B cell (primary cell): ENCODE measurements at regions not wholly inside any gene's neighbourhood (a gene's known extent, or its start where the extent isn't known, plus 50 kb on each side); places are given as distances from the start of the nearest gene placed in this dataset.
A peak's percentile ranks its signal among the peaks of the same experiment; 100 is the strongest.

ENCODE experiments used
- ATAC-seq: fragments of 200-7000 bp; cut with Tn5 transposase; one replicate; pipeline ENCODE4 v1.10.0; 2021; ENCODE audit warnings: low read depth, mild to moderate bottlenecking, moderate number of reproducible peaks, moderate library complexity
- CTCF ChIA-PET: fragments of 350-600 bp; sonication (Branson Sonifier 250); formaldehyde crosslinking; loops from one replicate; lab custom pipeline; 2021; ENCODE audit warnings: antibody characterized with exemption, inconsistent platforms; lab: Charles Lee
- POLR2A ChIA-PET: fragments of 350-600 bp; sonication (Branson Sonifier 250); formaldehyde crosslinking; loops from one replicate; lab custom pipeline; 2021; ENCODE audit warnings: antibody characterized with exemption; lab: Charles Lee
- DNase-seq: peaks from one replicate; pipeline ENCODE4 v3.0.0; 2013
- H2AFZ ChIP-seq: 2 replicates; pipeline ENCODE4 v1.6.1; 2012; ENCODE audit warnings: mild to moderate bottlenecking, low read depth, low read length; ENCODE audit not compliant: insufficient read depth, poor library complexity, severe bottlenecking
- H3K27ac ChIP-seq, 2 donors: 1 replicate in 1 of 2; 2 replicates in 1 of 2; pipeline ENCODE4 v1.5.1; 2012 to 2013; ENCODE audit warnings: low read length in 2 of 2, mild to moderate bottlenecking in 2 of 2, moderate library complexity in 1 of 2
- H3K27me3 ChIP-seq, 4 experiments: fragments of 200-600 bp in 1 of 4; sonication (generic) in 1 of 4; replicated peaks in 1 of 4; 1 replicate in 2 of 4; 2 replicates in 2 of 4; pipeline versions ENCODE4 v1.6.1 to v1.7.0; 2013 to 2016; ENCODE audit warnings: low read length in 3 of 4, mild to moderate bottlenecking in 2 of 4, mixed read lengths in 1 of 4, moderate library complexity in 1 of 4; ENCODE audit not compliant: insufficient read depth in 4 of 4, control insufficient read depth in 3 of 4; ENCODE audit errors: control extremely low read depth in 1 of 4
- H3K36me3 ChIP-seq, 2 experiments: replicated peaks in 1 of 2; 1 replicate in 1 of 2; 2 replicates in 1 of 2; pipeline versions ENCODE4 v1.6.1 to v1.7.1; 2013; ENCODE audit warnings: low read length in 1 of 2; ENCODE audit not compliant: insufficient read depth in 2 of 2, control insufficient read depth in 1 of 2; ENCODE audit errors: control extremely low read depth in 1 of 2, extremely low read depth in 1 of 2
- H3K4me1 ChIP-seq, 2 donors: fragments of 200-600 bp in 1 of 2; sonication (generic) in 1 of 2; 1 replicate in 1 of 2; 2 replicates in 1 of 2; pipeline versions ENCODE4 v1.5.1 to v1.6.1; 2013 to 2017; ENCODE audit warnings: low read length in 2 of 2; ENCODE audit not compliant: control insufficient read depth in 2 of 2, insufficient read depth in 2 of 2
- H3K4me2 ChIP-seq: replicated peaks from 2 replicates; pipeline ENCODE3; 2012; ENCODE audit warnings: mild to moderate bottlenecking, low read depth, low read length; ENCODE audit not compliant: poor library complexity, severe bottlenecking
- H3K4me3 ChIP-seq, 5 experiments: fragments of 200-600 bp in 1 of 5; sonication (generic) in 1 of 5; 1 replicate in 3 of 5; 2 replicates in 2 of 5; pipeline versions ENCODE4 v1.5.1 to v1.7.0; 2011 to 2016; ENCODE audit warnings: low read length in 4 of 5, mild to moderate bottlenecking in 4 of 5, low read depth in 2 of 5, control low read depth in 1 of 5, moderate library complexity in 1 of 5; ENCODE audit not compliant: insufficient read depth in 1 of 5; ENCODE audit errors: control extremely low read depth in 1 of 5, extremely low read depth in 1 of 5
- H3K79me2 ChIP-seq: fragments of 200-600 bp; sonication (generic); one replicate; pipeline ENCODE4 v1.6.0; 2016; ENCODE audit warnings: low read length; ENCODE audit not compliant: control insufficient read depth, insufficient read depth
- H3K9ac ChIP-seq: fragments of 200-600 bp; sonication (generic); 2 replicates; pipeline ENCODE4 v1.6.1; 2017; ENCODE audit warnings: mild to moderate bottlenecking, low read length, moderate library complexity
- H3K9me3 ChIP-seq, 3 donors: one replicate each; pipeline versions ENCODE4 v1.6.1 to v1.7.1; 2013; ENCODE audit warnings: low read length in 2 of 3; ENCODE audit not compliant: control insufficient read depth in 2 of 3, insufficient read depth in 1 of 3; ENCODE audit errors: control extremely low read depth in 1 of 3
- H4K20me1 ChIP-seq: 2 replicates; pipeline ENCODE4 v1.6.0; 2012; ENCODE audit warnings: mild to moderate bottlenecking, low read length; ENCODE audit not compliant: insufficient read depth, control insufficient read depth, poor library complexity, severe bottlenecking
- H3K27ac Mint-ChIP-seq: one replicate; pipeline ENCODE4 v1.8.0; 2021; ENCODE audit warnings: mixed read lengths
- H3K27me3 Mint-ChIP-seq: one replicate; pipeline ENCODE4 v1.8.0; 2021; ENCODE audit warnings: mixed read lengths
- H3K4me1 Mint-ChIP-seq: one replicate; pipeline ENCODE4 v1.8.0; 2021; ENCODE audit warnings: mixed read lengths
- H3K4me3 Mint-ChIP-seq: one replicate; pipeline ENCODE4 v1.8.0; 2021; ENCODE audit warnings: mixed read lengths
- H3K9me3 Mint-ChIP-seq: one replicate; pipeline ENCODE4 v1.8.0; 2022; ENCODE audit warnings: mixed read lengths; ENCODE audit not compliant: insufficient read depth
- EZH2 ChIP-seq: IDR thresholded peaks from 2 replicates; pipeline ENCODE4 v1.6.1; 2012; ENCODE audit warnings: borderline replicate concordance, low read depth, mild to moderate bottlenecking, moderate library complexity, low read length; ENCODE audit not compliant: insufficient read depth, poor library complexity, severe bottlenecking
- WGBS: methylation state at CpG from one replicate; pipeline ENCODE4 v1.1.5; 2013; ENCODE audit warnings: missing lambda C conversion rate; ENCODE audit not compliant: insufficient coverage; 5-methylcytosine and 5-hydroxymethylcytosine counted together
- intact Hi-C: fragments of 100-400 bp; cut with micrococcal nuclease; formaldehyde crosslinking; loops from one replicate; pipeline ENCODE4 v1.10.0; 2022
- TF ChIP-seq, protein P1 (sequence below): fragments of 200-600 bp; IDR thresholded peaks from one replicate; pipeline ENCODE4 v1.8.0; 2022; ENCODE audit warnings: antibody characterized with exemption, mild to moderate bottlenecking

DNA sequence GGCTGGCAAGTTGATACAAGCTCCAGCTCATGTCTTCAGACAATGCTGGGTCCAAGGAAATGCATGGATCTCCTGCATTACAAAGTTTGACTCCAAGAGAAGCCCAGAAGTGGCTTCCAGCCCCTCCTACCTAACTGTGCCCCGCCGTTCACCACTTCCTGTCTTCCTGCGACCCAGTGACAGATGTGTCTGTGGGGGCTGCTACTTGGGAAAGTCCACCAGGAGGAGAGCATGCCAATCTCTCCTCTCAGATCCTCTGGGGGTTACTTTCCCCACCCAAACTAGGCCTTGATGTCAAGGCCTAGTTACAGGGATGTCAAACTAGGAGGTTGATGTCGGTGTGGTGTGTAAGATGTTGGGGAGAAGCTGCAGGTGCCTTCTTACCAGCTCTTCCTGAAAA lies 133.6 kb upstream of the RASGRP1 start:
- Histone ChIP-seq H3K27ac (no peak overlapping the region), H3K4me2 (no peak overlapping the region)

DNA sequence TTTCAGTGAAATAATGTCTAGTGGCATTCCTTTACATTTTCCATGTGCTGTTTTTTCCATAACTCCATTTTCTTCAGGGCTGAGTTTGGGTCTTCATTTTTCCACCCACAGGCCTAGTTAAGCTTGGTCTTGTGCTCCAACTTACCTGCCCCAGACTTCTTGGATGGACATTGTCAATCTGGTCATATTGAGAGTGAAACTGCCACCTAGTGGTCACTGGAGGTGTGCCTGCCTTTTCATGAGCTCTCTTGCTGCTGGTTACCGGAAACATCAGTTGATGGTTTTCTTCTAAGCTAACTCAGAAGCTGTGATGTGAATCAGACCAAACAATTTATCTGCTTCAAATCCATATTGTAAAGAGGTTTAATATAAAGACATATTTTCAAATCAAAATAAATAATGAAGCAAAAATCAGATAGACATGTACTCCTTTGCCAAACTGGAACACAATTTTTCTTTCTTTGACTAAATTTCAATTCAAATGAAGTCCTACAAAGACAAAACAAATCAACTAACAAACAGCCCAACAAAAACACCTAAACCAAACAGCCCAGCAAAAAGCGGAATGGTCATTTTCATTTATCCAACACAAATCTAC lies 135.1 kb upstream of the RASGRP1 start:
- no peaks in the 10 kb centered on the region for H3K9me3 Mint-ChIP-seq
- TF ChIP-seq, protein P1, sequence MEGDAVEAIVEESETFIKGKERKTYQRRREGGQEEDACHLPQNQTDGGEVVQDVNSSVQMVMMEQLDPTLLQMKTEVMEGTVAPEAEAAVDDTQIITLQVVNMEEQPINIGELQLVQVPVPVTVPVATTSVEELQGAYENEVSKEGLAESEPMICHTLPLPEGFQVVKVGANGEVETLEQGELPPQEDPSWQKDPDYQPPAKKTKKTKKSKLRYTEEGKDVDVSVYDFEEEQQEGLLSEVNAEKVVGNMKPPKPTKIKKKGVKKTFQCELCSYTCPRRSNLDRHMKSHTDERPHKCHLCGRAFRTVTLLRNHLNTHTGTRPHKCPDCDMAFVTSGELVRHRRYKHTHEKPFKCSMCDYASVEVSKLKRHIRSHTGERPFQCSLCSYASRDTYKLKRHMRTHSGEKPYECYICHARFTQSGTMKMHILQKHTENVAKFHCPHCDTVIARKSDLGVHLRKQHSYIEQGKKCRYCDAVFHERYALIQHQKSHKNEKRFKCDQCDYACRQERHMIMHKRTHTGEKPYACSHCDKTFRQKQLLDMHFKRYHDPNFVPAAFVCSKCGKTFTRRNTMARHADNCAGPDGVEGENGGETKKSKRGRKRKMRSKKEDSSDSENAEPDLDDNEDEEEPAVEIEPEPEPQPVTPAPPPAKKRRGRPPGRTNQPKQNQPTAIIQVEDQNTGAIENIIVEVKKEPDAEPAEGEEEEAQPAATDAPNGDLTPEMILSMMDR, result peak; percentile 94
- TF ChIP-seq EZH2, result no peak
- peak; percentile 78 for ATAC-seq
- Histone ChIP-seq H3K79me2 (no peaks in the 10 kb centered on the region), H3K4me2 (no peak overlapping the region), H3K4me3 (no peak overlapping the region), H3K4me1 (no peaks in the 10 kb centered on the region), H3K27ac (no peak overlapping the region), H3K9me3 (no peaks in the 10 kb centered on the region), H3K36me3 (no peaks in the 10 kb centered on the region), H4K20me1 (no peaks in the 10 kb centered on the region), H2AFZ (no peak overlapping the region), H3K9ac (no peak overlapping the region), H3K27me3 (no peaks in the 10 kb centered on the region)
- ChIA-PET CTCF (interaction anchor here (0.6 to 13.5 kb wide), 52 partner anchors 8 to 1057 kb away, joined by 3 to 218 read pairs (median 4); partner anchors contain the start of gene FAM98B), POLR2A (no interaction called here)
- DNase-seq, result peak; percentile 77
- H3K27ac Mint-ChIP-seq, result no peak overlapping the region
- WGBS, result no CpG with 5 or more reads among the region's 2 CpGs
- intact Hi-C loops, result loop anchor here (1.0 kb wide), 2 partner anchors 225 to 259 kb away; no protein-coding TSS in a partner anchor
- H3K4me3 Mint-ChIP-seq, result no peak overlapping the region
- H3K27me3 Mint-ChIP-seq, result peaks cover 3% of the 10 kb centered on the region
- peaks cover 2% of the 10 kb centered on the region for H3K4me1 Mint-ChIP-seq

More for the DNA sequence above, 133.6 kb upstream of the RASGRP1 start:
- peaks cover 3% of the 10 kb centered on the region for H3K27me3 Mint-ChIP-seq
- intact Hi-C loops, result no loop called here
- no peak overlapping the region for H3K4me3 Mint-ChIP-seq
- H3K27ac Mint-ChIP-seq, result no peak overlapping the region
- TF ChIP-seq EZH2, result no peak
- TF ChIP-seq, protein P1, result no peak
- ATAC-seq (no peak), DNase-seq (no peak)
- H3K4me1 ChIP-seq, result no peaks in the 10 kb centered on the region
- H3K4me1 Mint-ChIP-seq, result peaks cover 2% of the 10 kb centered on the region
- H3K9me3 Mint-ChIP-seq, result no peaks in the 10 kb centered on the region
- CTCF ChIA-PET, result interaction anchor here (0.8 to 13.5 kb wide), 15 partner anchors 9 to 271 kb away, joined by 3 to 218 read pairs (median 12); partner anchors contain the start of gene RASGRP1
- H3K4me3 ChIP-seq, result no peak overlapping the region
- H3K36me3 ChIP-seq, result no peaks in the 10 kb centered on the region
- peaks cover 0 to 3% (median 0%) of the 10 kb centered on the region in 3 donors for H3K9me3 ChIP-seq
- H3K79me2 ChIP-seq, result no peaks in the 10 kb centered on the region
- H3K27me3 ChIP-seq, result no peaks in the 10 kb centered on the region
- H4K20me1 ChIP-seq, result no peaks in the 10 kb centered on the region
- no peak overlapping the region for H3K9ac ChIP-seq
- POLR2A ChIA-PET, result no interaction called here
- WGBS, result 20% methylated on average over 1 of the region's 4 CpGs
- H2AFZ ChIP-seq, result peak overlapping the region; percentile 3
